HUDEP-2 (cell line): ENCODE measurements at regions not wholly inside any gene's neighbourhood (a gene's known extent, or its start where the extent isn't known, plus 50 kb on each side); places are given as distances from the start of the nearest gene placed in this dataset.

Experiments used
- DNase-seq, 76 experiments: peaks; one replicate each; lab custom pipeline; 2025; ENCODE audit not compliant: unreplicated experiment in 76 of 76; lab: John Stamatoyannopoulos, UW

GRCh38 chr2:18752667-18753422 lies 163.5 kb upstream of the NT5C1B start:
- peak in 1 of 76 experiments; percentile 1 for DNase-seq

- DNase-seq: no peak
These were observed 162.7 kb upstream of the NT5C1B start for GRCh38 chr2:18752022-18752493.

GRCh38 chr2:18750672-18751554 lies 161.5 kb upstream of the NT5C1B start:
- DNase-seq: no peak

GRCh38 chr2:18749912-18750526 lies 160.7 kb upstream of the NT5C1B start:
- DNase-seq: peak in 19 of 76 experiments; percentile 0 to 26 (median 6)

DNA sequence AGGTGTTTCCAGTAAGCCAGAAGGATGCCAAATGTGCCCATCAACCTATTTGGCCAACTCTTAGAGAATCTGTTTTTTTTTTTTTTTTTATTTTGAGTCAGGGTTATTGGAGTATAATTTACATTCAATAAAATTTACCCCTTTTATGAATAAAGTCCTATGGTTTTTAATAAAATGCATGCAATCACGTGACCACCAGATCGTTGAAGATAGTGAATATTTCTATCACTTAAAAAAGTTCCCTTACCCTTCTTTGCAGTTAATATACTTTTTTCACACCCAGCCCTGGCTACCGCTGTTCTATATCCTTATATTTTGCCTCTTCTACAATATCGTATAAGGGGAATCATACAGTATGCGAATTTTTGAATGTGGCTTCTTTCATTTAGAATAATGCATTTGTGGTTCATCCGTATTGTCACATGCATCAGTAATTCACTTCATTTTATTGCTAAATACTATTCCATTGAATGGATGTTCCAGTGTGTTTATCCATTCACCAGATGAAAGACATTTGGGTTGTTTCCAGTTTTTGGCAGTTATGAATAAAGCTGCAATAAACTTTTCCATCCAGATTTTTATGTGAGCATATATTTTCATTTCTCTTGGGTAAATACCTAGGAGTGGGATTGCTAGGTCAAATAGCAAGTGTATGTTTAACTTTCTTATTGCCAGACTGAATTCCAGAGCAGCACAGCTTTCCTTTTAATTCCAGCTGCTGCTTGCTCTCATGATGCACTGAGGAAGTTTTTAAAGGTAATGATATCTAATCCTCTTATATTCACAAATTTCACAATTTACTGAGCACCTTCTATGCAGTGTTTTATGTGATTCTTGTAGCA lies 156.3 kb upstream of the NT5C1B start:
- no peak for DNase-seq

DNA sequence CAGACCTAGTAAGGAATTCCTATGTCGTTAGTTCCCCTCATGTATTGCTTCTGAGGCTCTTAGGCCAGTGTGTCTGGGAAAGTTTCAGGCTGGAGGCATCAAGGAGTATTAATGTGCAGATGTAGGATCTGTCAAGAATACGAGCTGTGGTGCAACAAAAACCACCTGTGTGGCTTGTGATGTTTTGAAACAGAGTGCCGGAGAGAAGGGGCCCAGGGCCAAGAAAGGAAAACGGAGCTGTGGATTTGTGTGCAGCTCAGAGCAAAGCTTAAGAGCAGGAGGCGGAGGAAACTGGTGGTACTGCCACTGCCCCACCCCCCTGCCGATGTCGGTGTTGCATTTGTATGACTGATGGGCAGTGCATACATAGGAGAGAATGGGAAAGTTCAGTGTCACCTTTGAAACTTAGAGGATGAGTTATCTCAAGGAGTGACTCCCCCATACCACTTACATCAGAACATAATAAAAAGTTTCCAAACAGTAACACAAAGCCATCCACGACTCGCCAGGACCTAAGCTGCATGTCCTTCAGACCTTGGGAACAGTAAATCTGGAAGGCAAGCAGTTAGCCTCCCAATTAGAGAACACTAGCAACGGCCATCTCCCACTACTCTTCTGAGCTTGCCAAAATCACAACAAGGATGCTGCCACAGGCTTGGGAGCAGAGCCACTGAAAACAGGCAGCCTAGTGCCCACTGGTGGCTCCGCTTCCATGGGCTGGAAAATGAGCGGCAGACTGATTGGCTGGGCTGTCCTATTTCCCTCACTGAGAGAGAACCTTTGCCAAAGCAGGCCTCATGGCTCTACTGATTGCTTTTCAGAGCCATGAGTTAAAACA lies 152.7 kb upstream of the NT5C1B start:
- no peak for DNase-seq

DNA sequence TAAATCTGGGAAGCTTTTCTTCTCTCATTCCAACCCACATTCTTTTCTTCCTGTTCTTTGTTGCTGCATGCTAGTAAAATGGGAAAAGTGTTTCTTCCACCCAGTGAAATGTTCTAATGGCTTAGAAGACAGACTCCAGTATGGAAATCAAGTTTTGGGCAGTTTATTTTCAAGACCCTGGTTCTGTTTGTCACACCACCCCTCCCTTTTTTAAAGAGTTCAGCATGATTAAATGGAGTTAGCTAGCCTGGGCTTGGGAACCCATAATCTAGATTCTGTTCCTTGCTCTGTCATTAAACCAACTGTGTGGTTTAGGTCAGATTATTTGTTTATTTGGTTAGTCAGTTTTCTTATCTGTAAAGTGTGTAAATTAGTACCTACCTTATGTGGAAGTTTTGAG lies 151.8 kb upstream of the NT5C1B start:
- no peak for DNase-seq

DNA sequence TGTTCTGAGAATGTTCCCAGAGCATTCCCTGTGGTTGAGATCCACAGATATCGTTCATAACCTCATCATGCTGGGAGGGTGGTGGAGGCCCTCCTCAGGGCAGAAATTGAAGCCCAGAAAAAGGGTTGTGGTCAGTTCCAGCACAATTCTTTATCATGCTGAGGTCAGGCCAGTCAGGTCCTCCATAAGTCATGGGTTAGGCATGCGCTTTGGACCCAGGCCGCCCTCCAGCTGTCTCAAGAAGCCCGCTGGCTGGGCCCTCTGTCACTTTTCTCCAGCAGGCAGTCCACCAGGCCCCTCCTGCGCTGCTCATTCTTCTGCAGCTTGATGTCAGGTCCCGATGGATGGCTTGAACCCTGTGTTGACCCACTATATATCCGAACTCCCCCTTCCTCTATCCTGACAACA lies 151.1 kb upstream of the NT5C1B start:
- no peak for DNase-seq

GRCh38 chr2:18731666-18732065 lies 142.3 kb upstream of the NT5C1B start:
- DNase-seq: no peak

- DNase-seq: no peak
These were observed 135.2 kb upstream of the NT5C1B start for GRCh38 chr2:18724371-18725145.

DNA sequence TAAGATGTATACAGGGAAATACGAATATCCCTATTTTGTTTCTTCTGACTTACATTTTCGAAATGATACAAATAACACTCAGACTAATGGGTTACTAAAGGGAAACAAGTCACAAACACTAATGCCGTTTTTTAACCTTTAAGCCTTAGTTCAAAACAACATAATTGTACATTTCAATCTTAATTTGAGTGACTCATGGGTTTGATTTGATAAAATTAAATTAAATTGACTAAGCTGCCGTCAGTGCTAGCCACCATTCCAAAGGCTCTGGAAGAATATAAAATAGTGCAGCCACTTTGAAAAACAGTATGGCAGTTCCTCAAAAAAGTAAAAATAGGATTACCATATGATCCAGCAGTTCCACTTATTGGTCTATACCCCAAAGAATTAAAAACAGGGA lies 133.8 kb upstream of the NT5C1B start:
- no peak for DNase-seq

DNA sequence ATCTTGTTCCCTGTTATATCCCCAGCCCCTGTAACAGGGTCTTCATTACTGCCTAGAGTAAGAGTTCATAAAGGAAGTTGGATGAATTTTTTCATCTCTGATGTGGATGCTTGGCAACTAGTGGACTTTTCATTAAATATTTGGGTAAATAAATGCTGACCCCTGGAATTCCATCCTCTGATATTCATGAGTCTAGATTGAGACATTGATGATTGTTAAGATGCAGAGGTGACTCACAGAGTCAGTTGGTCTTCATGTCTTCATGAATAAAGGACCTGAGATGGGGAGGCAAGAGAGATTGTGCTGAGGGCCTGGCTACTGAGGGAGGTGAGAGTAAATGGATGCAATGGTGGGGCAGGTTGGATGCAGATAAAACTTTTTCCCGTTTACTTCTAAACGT lies 132.7 kb upstream of the NT5C1B start:
- no peak for DNase-seq

DNA sequence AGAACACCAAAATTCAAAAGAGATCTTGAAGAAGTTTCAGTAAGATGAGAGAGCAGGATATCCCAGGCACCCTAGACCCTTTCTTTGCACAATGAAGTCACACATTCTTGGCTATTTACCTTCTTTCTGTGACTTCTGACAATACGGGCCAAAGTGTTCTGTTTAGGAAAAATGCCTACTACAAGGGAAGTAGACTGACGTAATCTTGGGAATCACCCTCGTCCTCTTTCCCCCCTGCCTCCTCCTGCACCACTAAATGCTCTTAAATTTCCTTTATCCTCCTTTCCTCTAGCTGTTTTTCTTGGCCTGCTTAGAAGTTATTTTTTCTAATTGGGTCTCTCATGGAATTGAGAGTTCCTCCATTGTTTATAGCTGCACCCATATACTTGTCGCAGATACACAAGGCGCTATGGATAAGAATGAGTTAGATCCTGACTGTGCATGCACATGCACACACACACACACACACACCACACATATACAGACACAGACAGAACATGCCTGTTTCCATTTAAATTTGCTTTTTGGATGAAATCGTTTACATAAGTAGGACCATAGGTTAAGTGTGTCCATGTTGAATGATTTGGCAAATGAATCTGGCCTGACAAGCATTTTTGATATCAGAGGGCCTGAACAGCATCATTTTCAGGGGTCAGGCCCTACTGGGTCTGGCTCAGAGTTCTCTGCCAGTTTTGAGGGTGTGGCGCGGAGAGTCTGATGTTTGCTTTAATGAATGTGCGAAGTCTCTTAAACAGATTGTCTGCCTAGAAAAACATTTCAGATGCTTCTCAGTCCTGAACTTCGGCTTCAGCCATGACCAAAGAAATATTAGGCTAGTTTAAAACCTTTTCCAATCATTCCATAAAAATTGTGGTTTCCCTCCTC lies 131.9 kb upstream of the NT5C1B start:
- no peak for DNase-seq

DNA sequence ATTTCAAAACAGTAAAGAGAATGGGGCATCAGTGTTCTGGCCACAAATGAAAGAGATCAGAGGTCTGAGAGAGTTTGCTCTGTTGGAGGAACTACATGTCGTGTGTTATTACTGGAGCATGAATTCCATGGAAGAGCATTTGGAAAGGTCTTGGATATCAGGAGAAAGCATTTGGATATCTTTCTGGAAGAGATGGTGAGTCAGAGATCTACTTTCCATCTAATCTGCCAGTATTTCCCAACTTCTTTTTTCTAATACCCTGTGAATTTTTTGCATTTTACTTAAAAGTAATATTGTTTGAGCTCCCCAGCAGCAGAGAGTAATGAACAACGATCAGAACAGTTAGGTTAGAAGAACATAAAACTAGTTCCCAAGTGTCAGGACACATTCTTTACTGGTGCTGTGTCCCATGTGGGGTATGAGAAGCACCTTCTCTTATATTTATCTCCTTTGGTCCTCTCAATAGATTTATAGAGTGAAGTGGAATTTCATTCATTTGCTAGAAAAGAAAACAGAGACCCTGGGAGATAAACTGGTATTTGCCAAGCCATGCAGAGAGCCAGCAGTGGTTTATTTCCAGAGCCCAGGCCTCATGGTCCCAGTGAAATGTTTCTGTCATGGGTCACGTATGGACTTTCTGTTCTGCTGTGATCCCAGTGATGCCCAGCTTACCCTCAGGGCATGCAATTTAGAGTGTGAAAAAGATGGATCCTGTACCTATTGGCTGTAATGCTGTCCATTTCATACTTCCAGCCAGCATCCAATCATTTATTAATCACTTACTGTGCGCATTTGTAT lies 130.8 kb upstream of the NT5C1B start:
- no peak for DNase-seq

DNA sequence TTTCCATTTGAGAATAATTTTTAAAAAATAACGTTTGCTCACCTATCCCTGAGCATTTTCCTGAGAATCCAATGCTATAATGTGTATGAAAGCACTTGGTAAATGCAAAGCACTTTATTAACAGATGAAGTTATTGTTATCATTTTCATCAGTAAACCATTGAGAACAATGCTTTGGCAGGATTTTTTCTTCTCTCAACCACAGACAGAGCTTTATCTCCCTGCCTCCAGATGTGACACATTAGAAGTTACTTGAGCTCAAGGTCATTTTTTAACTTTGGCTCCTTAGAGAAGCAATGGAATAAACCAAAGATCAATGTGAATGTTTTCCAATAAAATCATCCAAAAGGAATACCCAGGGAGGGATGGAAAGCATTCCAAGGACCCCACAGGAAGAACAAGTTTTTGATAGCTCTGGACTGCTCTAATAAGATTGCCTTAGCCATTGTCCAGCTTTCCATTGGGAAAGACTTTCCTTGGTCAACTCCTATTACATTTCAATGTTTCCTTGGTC lies 118.9 kb upstream of the NT5C1B start:
- DNase-seq: no peak

DNA sequence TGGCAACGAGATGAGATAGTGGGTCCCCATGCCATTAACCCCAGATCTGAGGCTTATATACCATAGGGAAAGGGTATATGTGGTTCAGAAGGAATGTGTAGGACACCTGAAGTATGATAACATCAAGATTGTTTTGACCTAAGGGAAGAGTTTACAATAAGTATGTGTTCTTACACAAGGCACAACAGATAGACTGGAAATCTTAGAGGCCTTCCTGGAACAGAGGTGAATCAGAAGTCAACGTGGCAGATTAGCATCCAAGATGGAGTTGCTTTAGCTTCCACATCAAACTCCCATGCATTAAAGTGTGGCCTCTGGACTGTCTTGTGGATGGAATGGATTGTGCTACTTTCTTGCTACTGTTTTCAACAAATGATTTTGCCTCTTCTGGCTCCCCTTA lies 116.6 kb upstream of the NT5C1B start:
- DNase-seq: no peak

DNA sequence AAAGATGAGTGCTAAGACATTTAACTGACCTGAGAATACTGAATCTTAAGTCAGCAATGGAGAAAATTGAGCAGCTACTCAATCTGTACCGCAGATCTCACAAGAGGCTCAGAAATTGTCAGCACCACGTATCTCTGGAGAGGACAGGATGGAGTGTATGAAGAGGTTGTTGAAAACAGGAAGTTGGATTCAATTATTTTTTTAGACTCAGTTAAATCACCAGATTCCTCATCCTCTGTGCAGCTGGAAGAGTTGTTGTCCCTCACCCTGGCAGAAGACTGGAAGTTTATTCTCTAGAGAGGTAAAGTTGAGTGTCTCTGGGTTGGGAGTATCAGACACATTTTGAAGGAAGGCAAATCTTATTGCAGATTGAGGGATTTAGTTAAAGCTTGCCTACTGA lies 114.9 kb upstream of the NT5C1B start:
- no peak for DNase-seq
